ENCODE measurements at regions not wholly inside any gene's neighbourhood (a gene's known extent, or its start where the extent isn't known, plus 50 kb on each side); places are given as distances from the start of the nearest gene placed in this dataset.

GRCh38 chr16:49003992-49004391 lies 277.6 kb downstream of the CBLN1 start:
- Histone ChIP-seq H3K4me3 (no peak overlapping the region), H3K9me3 (no peaks in the 10 kb centered on the region), H3K27me3 (no peaks in the 10 kb centered on the region), H3K36me3 (no peaks in the 10 kb centered on the region)
- no peak for DNase-seq

DNA sequence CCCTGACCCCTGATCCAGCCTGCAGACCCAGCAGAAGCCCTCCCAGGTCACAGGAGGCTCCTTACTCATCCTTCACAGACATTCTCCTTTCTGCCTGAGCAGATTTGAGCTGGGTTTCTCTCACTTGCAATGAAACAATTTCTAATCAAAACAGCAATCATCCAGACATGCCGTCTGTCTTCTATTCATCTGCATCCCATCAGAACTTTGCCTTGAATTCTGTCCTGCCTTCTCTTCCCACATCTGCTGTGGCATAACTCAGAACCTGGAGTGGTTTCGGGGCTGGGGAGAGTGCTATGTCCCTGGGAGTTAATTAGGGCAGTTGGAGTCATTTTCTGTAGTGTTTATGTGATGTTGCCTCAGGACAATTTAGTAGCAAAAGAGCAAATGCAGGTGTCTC lies 278.6 kb downstream of the CBLN1 start:
- DNase-seq: no peak
- Histone ChIP-seq H3K36me3 (no peaks in the 10 kb centered on the region), H3K27me3 (no peaks in the 10 kb centered on the region)

GRCh38 chr16:49000594-49000993 lies 281.0 kb downstream of the CBLN1 start:
- Histone ChIP-seq H3K27me3 (no peaks in the 10 kb centered on the region), H3K4me3 (no peak overlapping the region), H3K36me3 (no peaks in the 10 kb centered on the region), H3K9me3 (no peaks in the 10 kb centered on the region)
- no peak for DNase-seq

More for the DNA sequence above, 278.6 kb downstream of the CBLN1 start:
- no peak overlapping the region for H3K4me3 ChIP-seq
- no peaks in the 10 kb centered on the region for H3K9me3 ChIP-seq

GRCh38 chr16:48999508-48999907 lies 282.1 kb downstream of the CBLN1 start:
- H3K27me3 ChIP-seq: no peaks in the 10 kb centered on the region
- DNase-seq: no peak
- no peaks in the 10 kb centered on the region for H3K36me3 ChIP-seq
- H3K9me3 ChIP-seq: no peaks in the 10 kb centered on the region
- H3K4me3 ChIP-seq: no peak overlapping the region

GRCh38 chr16:48999044-48999443 lies 282.6 kb downstream of the CBLN1 start:
- no peak for DNase-seq
- Histone ChIP-seq H3K27me3 (no peaks in the 10 kb centered on the region), H3K36me3 (no peaks in the 10 kb centered on the region), H3K9me3 (no peaks in the 10 kb centered on the region), H3K4me3 (no peak overlapping the region)

DNA sequence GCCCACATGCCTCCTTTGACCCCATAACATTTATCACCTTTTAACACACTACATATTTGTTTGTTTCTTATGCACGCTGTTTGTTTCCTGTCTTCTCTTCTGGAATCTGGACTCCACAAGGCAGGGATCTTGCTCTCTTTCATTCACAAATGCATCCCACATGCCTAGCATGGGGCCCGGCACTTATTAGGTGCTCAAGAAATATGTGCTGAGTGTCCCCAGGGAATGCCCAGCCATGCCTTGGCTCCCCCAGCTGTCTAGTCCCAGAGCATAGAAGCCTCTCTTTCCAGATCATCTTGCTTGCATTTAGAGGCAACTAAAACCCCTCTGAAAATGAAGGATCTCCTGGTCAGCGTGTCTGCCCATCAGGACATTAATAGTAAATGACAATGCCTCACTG lies 283.7 kb downstream of the CBLN1 start:
- no peaks in the 10 kb centered on the region for H3K9me3 ChIP-seq
- no peak overlapping the region for H3K4me3 ChIP-seq
- DNase-seq: no peak
- H3K27me3 ChIP-seq: no peaks in the 10 kb centered on the region
- H3K36me3 ChIP-seq: no peaks in the 10 kb centered on the region

GRCh38 chr16:48997081-48997615 lies 284.5 kb downstream of the CBLN1 start:
- no peaks in the 10 kb centered on the region for H3K27me3 ChIP-seq
- H3K9me3 ChIP-seq: no peaks in the 10 kb centered on the region
- H3K36me3 ChIP-seq: no peaks in the 10 kb centered on the region
- DNase-seq: no peak
- H3K4me3 ChIP-seq: no peak overlapping the region

GRCh38 chr16:48978501-48978900 lies 303.1 kb downstream of the CBLN1 start:
- Histone ChIP-seq H3K27me3 (no peaks in the 10 kb centered on the region), H3K36me3 (no peaks in the 10 kb centered on the region), H3K4me3 (no peak overlapping the region), H3K9me3 (no peaks in the 10 kb centered on the region)
- DNase-seq: no peak

DNA sequence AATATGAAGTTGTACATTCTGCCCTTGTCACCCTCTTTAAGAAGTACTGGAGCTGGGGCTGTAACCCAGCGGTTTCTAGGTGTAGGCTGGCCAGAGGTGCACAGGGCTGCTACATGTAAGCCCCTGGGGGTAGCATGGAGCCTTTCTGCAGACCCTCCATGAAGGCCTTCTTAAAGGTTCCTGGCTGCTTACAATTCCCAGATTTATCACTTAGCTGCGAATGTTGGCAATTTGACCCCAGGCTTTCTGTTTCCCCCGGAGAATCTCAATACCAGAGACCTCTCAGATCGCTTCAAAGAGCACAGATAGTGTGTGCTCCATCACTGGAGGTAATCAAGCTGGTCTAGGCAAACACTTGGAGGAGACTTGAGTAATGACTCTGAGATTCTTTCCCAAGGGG lies 309.4 kb downstream of the CBLN1 start:
- Histone ChIP-seq H3K4me3 (no peak overlapping the region), H3K36me3 (no peaks in the 10 kb centered on the region), H3K9me3 (no peaks in the 10 kb centered on the region), H3K27me3 (no peaks in the 10 kb centered on the region)
- no peak for DNase-seq

GRCh38 chr16:48971571-48972077 lies 310.0 kb downstream of the CBLN1 start:
- Histone ChIP-seq H3K36me3 (no peaks in the 10 kb centered on the region), H3K27me3 (no peaks in the 10 kb centered on the region), H3K4me3 (no peak overlapping the region), H3K9me3 (no peaks in the 10 kb centered on the region)
- DNase-seq: peak; percentile 20

DNA sequence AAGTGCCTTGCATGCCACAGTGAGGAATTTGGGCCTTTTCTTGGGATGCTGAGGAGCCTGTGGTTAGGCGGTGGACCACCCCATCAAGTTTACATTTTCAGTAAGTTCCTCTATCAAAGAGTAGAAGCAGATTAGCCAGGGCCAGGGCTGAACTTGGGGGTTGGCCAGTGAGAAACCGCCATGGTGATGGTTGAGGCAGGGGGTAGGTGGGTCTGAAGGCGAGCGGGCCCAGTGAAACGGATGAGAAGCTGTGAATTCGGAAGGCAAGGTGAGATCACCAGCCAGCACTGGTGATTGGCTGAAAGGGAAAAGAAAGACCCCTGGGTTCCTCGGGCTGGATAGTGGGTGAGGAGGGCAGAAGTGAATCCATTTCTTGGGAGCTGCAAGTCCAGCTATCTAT lies 311.4 kb downstream of the CBLN1 start:
- no peaks in the 10 kb centered on the region for H3K9me3 ChIP-seq
- no peak for DNase-seq
- H3K27me3 ChIP-seq: no peaks in the 10 kb centered on the region
- H3K4me3 ChIP-seq: no peak overlapping the region
- H3K36me3 ChIP-seq: no peaks in the 10 kb centered on the region

DNA sequence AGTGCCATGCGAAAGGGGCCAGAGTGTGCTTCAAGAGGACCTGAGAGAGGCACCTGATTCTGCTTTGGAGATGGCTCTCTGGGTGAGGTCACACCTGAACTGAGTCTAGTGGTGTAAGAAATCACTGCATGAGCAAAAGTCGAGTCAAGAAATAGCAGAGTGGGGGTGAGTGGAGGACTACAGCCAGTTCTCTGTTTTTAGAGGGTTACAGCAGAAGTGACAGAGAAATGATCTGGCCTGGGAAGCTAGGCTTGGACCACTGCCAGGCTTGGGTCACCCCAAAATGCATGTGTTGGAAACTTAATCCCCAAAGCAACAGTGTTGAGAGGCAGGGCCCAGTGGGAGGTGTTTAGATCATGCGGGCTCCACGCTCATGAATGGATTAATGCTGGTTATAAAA lies 312.0 kb downstream of the CBLN1 start:
- no peak for DNase-seq
- Histone ChIP-seq H3K36me3 (no peaks in the 10 kb centered on the region), H3K27me3 (no peaks in the 10 kb centered on the region), H3K4me3 (no peak overlapping the region), H3K9me3 (no peaks in the 10 kb centered on the region)

DNA sequence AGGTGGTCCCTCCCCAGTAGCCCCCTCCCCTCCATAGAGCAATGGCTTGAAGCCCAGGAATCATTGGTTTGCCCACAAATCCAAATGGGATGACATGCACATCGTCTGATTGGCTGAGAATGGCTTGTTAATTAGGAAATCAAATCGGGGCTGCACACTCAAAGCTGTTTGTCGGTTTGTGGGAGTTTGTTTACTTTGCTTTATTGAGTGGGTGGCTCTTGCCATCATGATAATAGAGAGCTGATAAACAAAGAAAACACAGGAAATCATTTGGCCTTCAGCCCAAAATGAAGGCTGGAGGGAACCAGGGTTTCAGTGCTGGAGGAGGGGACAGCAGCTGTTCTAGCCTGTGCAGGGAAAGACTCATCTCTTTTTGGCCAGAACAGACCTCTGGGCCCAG lies 316.3 kb downstream of the CBLN1 start:
- peak; percentile 25 for DNase-seq
- H3K27me3 ChIP-seq: no peaks in the 10 kb centered on the region

GRCh38 chr16:48963901-48964615 lies 317.6 kb downstream of the CBLN1 start:
- Histone ChIP-seq H3K4me3 (no peak overlapping the region), H3K27me3 (no peaks in the 10 kb centered on the region), H3K36me3 (no peaks in the 10 kb centered on the region), H3K9me3 (no peaks in the 10 kb centered on the region)
- peak; percentile 47 for DNase-seq

More for the DNA sequence above, 316.3 kb downstream of the CBLN1 start:
- no peak overlapping the region for H3K4me3 ChIP-seq
- no peaks in the 10 kb centered on the region for H3K36me3 ChIP-seq
- H3K9me3 ChIP-seq: no peaks in the 10 kb centered on the region

DNA sequence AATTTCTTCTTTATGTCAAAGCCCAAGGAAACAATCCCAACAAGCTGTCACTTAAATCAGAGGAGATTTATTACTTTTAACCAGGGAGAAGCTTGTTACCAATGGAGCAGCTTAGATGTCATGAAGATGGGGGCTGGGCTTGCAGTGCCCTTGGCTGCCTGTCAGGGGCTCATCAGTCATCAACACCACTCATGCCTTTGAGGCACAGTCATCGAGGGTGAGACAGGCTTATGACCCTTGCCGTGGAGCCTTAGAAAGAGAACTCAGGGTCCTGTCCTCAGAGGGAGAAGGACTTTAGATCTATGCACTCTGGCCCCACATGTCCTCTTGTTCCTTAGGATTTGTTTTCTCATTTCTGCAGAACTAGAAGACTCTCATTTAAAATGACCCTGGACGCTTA lies 318.3 kb downstream of the CBLN1 start:
- peak; percentile 78 for DNase-seq
- no peak overlapping the region for H3K4me3 ChIP-seq
- no peaks in the 10 kb centered on the region for H3K36me3 ChIP-seq
- no peaks in the 10 kb centered on the region for H3K27me3 ChIP-seq
- no peaks in the 10 kb centered on the region for H3K9me3 ChIP-seq

DNA sequence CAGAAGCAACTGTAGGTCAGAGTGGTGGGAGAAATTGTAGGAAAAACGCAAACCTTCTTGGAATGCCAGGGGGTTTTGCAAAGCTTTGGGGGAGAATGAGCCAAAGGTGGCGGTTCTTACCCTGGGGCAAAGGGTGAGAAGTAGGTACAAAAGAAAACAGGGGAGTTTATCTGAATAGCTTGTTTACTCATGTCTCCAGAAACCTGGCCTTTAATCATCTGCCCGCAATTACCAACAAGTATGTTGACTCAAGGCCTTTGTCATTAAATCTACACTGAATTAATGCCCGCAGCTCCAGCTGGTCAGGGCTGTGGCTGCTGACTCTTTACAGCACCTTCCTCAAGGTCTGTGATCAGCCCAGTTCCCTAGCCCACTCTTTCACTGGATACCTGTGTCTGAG lies 320.1 kb downstream of the CBLN1 start:
- Histone ChIP-seq H3K36me3 (no peaks in the 10 kb centered on the region), H3K27me3 (no peaks in the 10 kb centered on the region), H3K9me3 (no peaks in the 10 kb centered on the region), H3K4me3 (no peak overlapping the region)
- DNase-seq: no peak

DNA sequence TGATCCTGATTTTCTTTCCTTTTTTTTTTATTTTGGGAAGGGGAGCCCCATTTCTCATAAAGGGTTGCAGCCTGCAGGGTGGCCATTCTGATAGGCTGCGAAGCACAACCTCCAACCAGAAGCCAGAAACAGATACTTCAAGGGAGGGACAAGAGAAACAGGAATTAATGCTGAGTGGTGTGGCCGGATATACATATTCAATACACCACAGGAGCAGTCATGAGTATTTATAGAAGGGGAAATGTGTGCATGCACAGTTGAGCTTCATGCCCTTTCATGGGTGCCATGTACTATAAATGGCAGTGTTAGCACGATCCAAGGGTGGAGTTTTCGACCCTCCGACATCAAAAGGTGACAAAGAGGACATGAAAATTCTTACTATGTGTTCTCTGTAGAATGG lies 320.8 kb downstream of the CBLN1 start:
- DNase-seq: no peak
- no peaks in the 10 kb centered on the region for H3K27me3 ChIP-seq

GRCh38 chr16:48959747-48960146 lies 321.9 kb downstream of the CBLN1 start:
- no peak overlapping the region for H3K4me3 ChIP-seq
- H3K9me3 ChIP-seq: no peaks in the 10 kb centered on the region
- no peaks in the 10 kb centered on the region for H3K36me3 ChIP-seq
- H3K27me3 ChIP-seq: no peaks in the 10 kb centered on the region
- DNase-seq: no peak

More for the DNA sequence above, 320.8 kb downstream of the CBLN1 start:
- H3K4me3 ChIP-seq: no peak overlapping the region
- H3K36me3 ChIP-seq: no peaks in the 10 kb centered on the region
- H3K9me3 ChIP-seq: no peaks in the 10 kb centered on the region

Measured in MG63 (cell line).